ENCODE measurements at regions not wholly inside any gene's neighbourhood (a gene's known extent, or its start where the extent isn't known, plus 50 kb on each side); places are given as distances from the start of the nearest gene placed in this dataset.

- TF ChIP-seq, protein P1, sequence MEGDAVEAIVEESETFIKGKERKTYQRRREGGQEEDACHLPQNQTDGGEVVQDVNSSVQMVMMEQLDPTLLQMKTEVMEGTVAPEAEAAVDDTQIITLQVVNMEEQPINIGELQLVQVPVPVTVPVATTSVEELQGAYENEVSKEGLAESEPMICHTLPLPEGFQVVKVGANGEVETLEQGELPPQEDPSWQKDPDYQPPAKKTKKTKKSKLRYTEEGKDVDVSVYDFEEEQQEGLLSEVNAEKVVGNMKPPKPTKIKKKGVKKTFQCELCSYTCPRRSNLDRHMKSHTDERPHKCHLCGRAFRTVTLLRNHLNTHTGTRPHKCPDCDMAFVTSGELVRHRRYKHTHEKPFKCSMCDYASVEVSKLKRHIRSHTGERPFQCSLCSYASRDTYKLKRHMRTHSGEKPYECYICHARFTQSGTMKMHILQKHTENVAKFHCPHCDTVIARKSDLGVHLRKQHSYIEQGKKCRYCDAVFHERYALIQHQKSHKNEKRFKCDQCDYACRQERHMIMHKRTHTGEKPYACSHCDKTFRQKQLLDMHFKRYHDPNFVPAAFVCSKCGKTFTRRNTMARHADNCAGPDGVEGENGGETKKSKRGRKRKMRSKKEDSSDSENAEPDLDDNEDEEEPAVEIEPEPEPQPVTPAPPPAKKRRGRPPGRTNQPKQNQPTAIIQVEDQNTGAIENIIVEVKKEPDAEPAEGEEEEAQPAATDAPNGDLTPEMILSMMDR (IDR thresholded peaks at IDR 0.05; ENCODE audit: poor library complexity, severe bottlenecking), result peak; percentile 55
- TF ChIP-seq EP300 (conservative IDR thresholded peaks at IDR 0.05; ENCODE audit: poor library complexity, severe bottlenecking) (no peak), EZH2 (IDR thresholded peaks at IDR 0.05; ENCODE audit: borderline replicate concordance, insufficient read depth, low read length, poor library complexity, severe bottlenecking) (no peak), RAD21 (conservative IDR thresholded peaks at IDR 0.05) (no peak), SMC3 (conservative IDR thresholded peaks at IDR 0.05; ENCODE audit: poor library complexity) (no peak), MXI1 (conservative IDR thresholded peaks at IDR 0.05; ENCODE audit: poor library complexity, severe bottlenecking) (no peak), REST (IDR thresholded peaks at IDR 0.05; ENCODE audit: borderline replicate concordance) (no peak), POLR2AphosphoS5 (IDR thresholded peaks at IDR 0.05) (no peak), TAF1 (IDR thresholded peaks at IDR 0.05; ENCODE audit: low read depth) (no peak)
Observed at GRCh38 chr9:107425101-107426025, 64.2 kb downstream of the KLF4 start.
